ENCODE measurements at regions not wholly inside any gene's neighbourhood (a gene's known extent, or its start where the extent isn't known, plus 50 kb on each side); places are given as distances from the start of the nearest gene placed in this dataset.

- H3K4me3 ChIP-seq (ENCODE audit: low read depth, low read length) = no peak overlapping the region
- TF ChIP-seq CTCF (IDR thresholded peaks at IDR 0.05; ENCODE audit: borderline replicate concordance, insufficient read depth, low read depth, low read length) = no peak
Measured at GRCh38 chr4:126790633-126791032, 842.1 kb upstream of the INTU start.

GRCh38 chr4:126794363-126794762, 838.4 kb upstream of the INTU start:
- H3K4me3 ChIP-seq (ENCODE audit: low read depth, low read length) = no peak overlapping the region
- no peak for TF ChIP-seq CTCF (IDR thresholded peaks at IDR 0.05; ENCODE audit: borderline replicate concordance, insufficient read depth, low read depth, low read length)

GRCh38 chr4:126798214-126798613, 834.5 kb upstream of the INTU start:
- TF ChIP-seq CTCF (IDR thresholded peaks at IDR 0.05; ENCODE audit: borderline replicate concordance, insufficient read depth, low read depth, low read length) = no peak

GRCh38 chr4:126799416-126799815, 833.3 kb upstream of the INTU start:
- H3K4me3 ChIP-seq (ENCODE audit: low read depth, low read length) = no peak overlapping the region
- no peak for TF ChIP-seq CTCF (IDR thresholded peaks at IDR 0.05; ENCODE audit: borderline replicate concordance, insufficient read depth, low read depth, low read length)

More at GRCh38 chr4:126798214-126798613, 834.5 kb upstream of the INTU start:
- no peak overlapping the region for H3K4me3 ChIP-seq (ENCODE audit: low read depth, low read length)

GRCh38 chr4:126799971-126800574, 832.7 kb upstream of the INTU start:
- no peak overlapping the region for H3K4me3 ChIP-seq (ENCODE audit: low read depth, low read length)
- no peak for TF ChIP-seq CTCF (IDR thresholded peaks at IDR 0.05; ENCODE audit: borderline replicate concordance, insufficient read depth, low read depth, low read length)

- no peak overlapping the region for H3K4me3 ChIP-seq (ENCODE audit: low read depth, low read length)
- no peak for TF ChIP-seq CTCF (IDR thresholded peaks at IDR 0.05; ENCODE audit: borderline replicate concordance, insufficient read depth, low read depth, low read length)
Measured at GRCh38 chr4:126800575-126801141, 832.1 kb upstream of the INTU start.

- H3K4me3 ChIP-seq (ENCODE audit: low read depth, low read length) = no peak overlapping the region
- no peak for TF ChIP-seq CTCF (IDR thresholded peaks at IDR 0.05; ENCODE audit: borderline replicate concordance, insufficient read depth, low read depth, low read length)
Measured at GRCh38 chr4:126807132-126807531, 825.6 kb upstream of the INTU start.

Measured in GM12875 (cell line).